K562 (cell line): ENCODE measurements at regions not wholly inside any gene's neighbourhood (a gene's known extent, or its start where the extent isn't known, plus 50 kb on each side); places are given as distances from the start of the nearest gene placed in this dataset.

Experiments used
- ATAC-seq: fragments of 200-7000 bp; cut with Tn5 transposase; 3 replicates; pipeline ENCODE4 v1.9.1; 2020; ENCODE audit warnings: moderate library complexity
- BruUV-seq: library from RNA; stranded (reverse); fragments of 400-500 nt; replicated peaks from 2 replicates; lab custom pipeline; 2021; lab: Mats Ljungman, UMichigan
- CTCF ChIA-PET: fragments of 300-600 bp; formaldehyde crosslinking; extraction: SDS; loops from one replicate; lab custom pipeline; 2021; ENCODE audit warnings: low intra/inter-chr PET ratio; lab: Yijun Ruan, JAX
- POLR2A ChIA-PET: fragments of 300-600, 350-650 bp; sonication (Branson Sonifier 250); formaldehyde crosslinking; extraction: SDS; loops from one replicate; lab custom pipeline; 2021; ENCODE audit warnings: antibody characterized with exemption, inconsistent platforms; lab: Yijun Ruan, JAX
- DNase-seq, 4 experiments: peaks; one replicate each; pipeline versions ENCODE4 v3.0.0 to v3.0.0-alpha.2; 2011 to 2018; ENCODE audit warnings: low spot score in 3 of 4, mixed read lengths in 3 of 4; ENCODE audit errors: extremely low read depth in 1 of 4
- FAIRE-seq: peaks from 2 replicates; lab custom pipeline; 2011; peaks lifted over from hg19 to GRCh38; lab: Jason Lieb, UNC
- H2AFZ ChIP-seq: 2 replicates; pipeline ENCODE4 v1.6.0; 2011; ENCODE audit warnings: low read depth, low read length, control low read depth, inconsistent platforms
- H3K27ac ChIP-seq: fragments of 200-600 bp; 3 replicates; pipeline ENCODE4 v1.8.0; 2011; ENCODE audit warnings: low read depth, mild to moderate bottlenecking, control low read depth, inconsistent platforms, low read length, moderate library complexity, mixed read lengths; ENCODE audit errors: extremely low read depth
- H3K27me3 ChIP-seq, 2 experiments: fragments of 300-600 bp in 1 of 2; 2 replicates in 1 of 2; 3 replicates in 1 of 2; pipeline versions ENCODE4 v1.6.0 to v1.8.0; 2011; ENCODE audit warnings: inconsistent platforms in 2 of 2, low read length in 2 of 2, mild to moderate bottlenecking in 1 of 2, mixed read lengths in 1 of 2, moderate library complexity in 1 of 2; ENCODE audit not compliant: control insufficient read depth in 2 of 2, insufficient read depth in 2 of 2
- H3K36me3 ChIP-seq: fragments of 300-600 bp; 3 replicates; pipeline ENCODE4 v1.8.0; 2011; ENCODE audit warnings: mild to moderate bottlenecking, low read length, inconsistent platforms; ENCODE audit not compliant: control insufficient read depth, insufficient read depth
- H3K4me1 ChIP-seq, 2 experiments: fragments of 200-600 bp in 1 of 2; replicated peaks in 1 of 2; 2 replicates in 1 of 2; 3 replicates in 1 of 2; pipeline versions ENCODE4 v1.5.1 to v1.8.0; 2011; ENCODE audit warnings: inconsistent platforms in 2 of 2, low read length in 2 of 2, mild to moderate bottlenecking in 1 of 2, mixed read lengths in 1 of 2, moderate library complexity in 1 of 2; ENCODE audit not compliant: control insufficient read depth in 2 of 2, insufficient read depth in 2 of 2
- H3K4me2 ChIP-seq: 2 replicates; pipeline ENCODE4 v1.6.1; 2011; ENCODE audit warnings: low read length, control low read depth, inconsistent platforms, mixed read lengths; ENCODE audit not compliant: insufficient read depth
- H3K4me3 ChIP-seq: fragments of 200-600 bp; sonication (generic), shearing (Covaris generic); 2 replicates; pipeline ENCODE4 v1.5.1; 2016; ENCODE audit warnings: control low read depth, inconsistent platforms
- H3K79me2 ChIP-seq: fragments of 200-600 bp; 3 replicates; pipeline ENCODE4 v1.8.0; 2011; ENCODE audit warnings: low read length, inconsistent platforms; ENCODE audit not compliant: control insufficient read depth, insufficient read depth
- H3K9ac ChIP-seq, 2 experiments: 2 replicates each; pipeline versions ENCODE4 v1.6.0 to v1.6.1; 2011; ENCODE audit warnings: low read depth in 2 of 2, low read length in 2 of 2, control low read depth in 1 of 2, inconsistent platforms in 1 of 2, mild to moderate bottlenecking in 1 of 2, mixed read lengths in 1 of 2; ENCODE audit not compliant: insufficient read depth in 1 of 2
- H3K9me1 ChIP-seq: one replicate; pipeline ENCODE4 v1.6.0; 2011; ENCODE audit warnings: inconsistent platforms, mild to moderate bottlenecking, low read length, moderate library complexity; ENCODE audit not compliant: control insufficient read depth, insufficient read depth
- H3K9me3 ChIP-seq: replicated peaks from 2 replicates; pipeline ENCODE4 v1.5.1; 2011; ENCODE audit warnings: low read depth, low read length, inconsistent platforms; ENCODE audit not compliant: control insufficient read depth, insufficient read depth
- H4K20me1 ChIP-seq: replicated peaks from 2 replicates; pipeline ENCODE4 v1.6.1; 2011; ENCODE audit warnings: low read length, inconsistent platforms, mixed read lengths; ENCODE audit not compliant: control insufficient read depth, insufficient read depth
- ATF3 ChIP-seq, 2 experiments: fragments of 450-650 bp in 1 of 2; sonication (generic) in 1 of 2; formaldehyde crosslinking in 1 of 2; IDR thresholded peaks in 1 of 2; conservative IDR thresholded peaks in 1 of 2; 2 replicates each; pipeline versions ENCODE4 v1.6.1 to v1.8.1; 2016 to 2023; ENCODE audit warnings: mild to moderate bottlenecking in 2 of 2, moderate library complexity in 2 of 2, inconsistent platforms in 1 of 2, missing genetic modification reagents in 1 of 2
- ATF4 ChIP-seq: fragments of 450-650 bp; formaldehyde crosslinking; IDR thresholded peaks from 2 replicates; pipeline ENCODE4 v1.4.0; 2022; ENCODE audit warnings: mild to moderate bottlenecking, moderate library complexity
- ATF7 ChIP-seq: fragments of 450-650 bp; IDR thresholded peaks from 2 replicates; pipeline ENCODE4 v1.7.1; 2014; ENCODE audit warnings: mild to moderate bottlenecking, moderate library complexity
- CBFA2T3 ChIP-seq: fragments of 450-650 bp; IDR thresholded peaks from 2 replicates; pipeline ENCODE4 v1.6.1; 2017
- DDX20 ChIP-seq: fragments of 450-650 bp; IDR thresholded peaks from 2 replicates; pipeline ENCODE4 v1.6.1; 2016; ENCODE audit warnings: missing genetic modification characterization, low read depth, mild to moderate bottlenecking, missing compliant biosample characterization, moderate library complexity
- KDM2B ChIP-seq: fragments of 250-450 bp; sonication (Bioruptor Pico); IDR thresholded peaks from 2 replicates; pipeline ENCODE4 v1.8.0; 2021; ENCODE audit warnings: mild to moderate bottlenecking, moderate library complexity
- NR3C1 ChIP-seq: sonication (generic); formaldehyde crosslinking; IDR thresholded peaks from 2 replicates; pipeline ENCODE4 v1.8.1; 2022; ENCODE audit warnings: missing genetic modification reagents
- SMARCB1 ChIP-seq: IDR thresholded peaks from 2 replicates; pipeline ENCODE4 v1.6.1; 2011; ENCODE audit warnings: improper control_type of control experiment, low read depth; ENCODE audit not compliant: insufficient read length
- TBP ChIP-seq: optimal IDR thresholded peaks from 2 replicates; pipeline ENCODE3; 2011; ENCODE audit warnings: low read depth, low read length, improper control_type of control experiment
- TGIF2 ChIP-seq: sonication (generic); formaldehyde crosslinking; IDR thresholded peaks from 2 replicates; pipeline ENCODE4 v1.8.1; 2022; ENCODE audit warnings: mild to moderate bottlenecking, missing genetic modification reagents, moderate library complexity
- ZNF121 ChIP-seq: sonication (generic); formaldehyde crosslinking; conservative IDR thresholded peaks from 2 replicates; pipeline ENCODE4 v1.8.0; 2022; ENCODE audit warnings: missing genetic modification reagents
- WGBS: fragments of 100-300 bp; shearing (Covaris generic); methylation state at CpG from one replicate; pipeline ENCODE4 v1.1.6; 2016; ENCODE audit warnings: low coverage, mixed read lengths; ENCODE audit not compliant: insufficient coverage; ENCODE audit errors: missing lambda C conversion rate; 5-methylcytosine and 5-hydroxymethylcytosine counted together
- in situ Hi-C: fragments of 300-500 bp; cut with MboI; formaldehyde crosslinking; loops from 4 replicates; pipeline ENCODE4 v1.15.0; 2018; ENCODE audit warnings: inconsistent platforms, mixed read lengths
- intact Hi-C: fragments of 100-400 bp; cut with micrococcal nuclease; formaldehyde crosslinking; loops from 2 replicates; pipeline ENCODE4 v1.14.2; 2022

- intact Hi-C loops = no loop called here
- H4K20me1 ChIP-seq = no peaks in the 10 kb centered on the region
- ChIA-PET CTCF (no interaction called here), POLR2A (no interaction called here)
- no TSS peak for BruUV-seq
- in situ Hi-C loops = no loop called here
- H3K4me1 ChIP-seq = no peaks in the 10 kb centered on the region
- no peak overlapping the region for H3K27ac ChIP-seq
- H3K9me1 ChIP-seq = no peaks in the 10 kb centered on the region
- H3K4me3 ChIP-seq = no peak overlapping the region
- H3K27me3 ChIP-seq = peaks cover 0 to 7% of the 10 kb centered on the region in 2 experiments; a peak in 1 of 5 replicates
- 0% methylated on average over 4 of the region's 4 CpGs for WGBS
- 0 out of 2 replicates have a peak, but pooled peaks have one; percentile 20 for TF ChIP-seq ATF3 (IDR thresholded peaks at IDR 0.05)
- TF ChIP-seq ATF3 (CRISPR knock-in tag; conservative IDR thresholded peaks at IDR 0.05) = no peak
- no peak for TF ChIP-seq TGIF2 (CRISPR knock-in tag)
- H3K36me3 ChIP-seq = no peaks in the 10 kb centered on the region
- no peak for DNase-seq
- FAIRE-seq = no peak
- H2AFZ ChIP-seq = no peak overlapping the region
- no peak overlapping the region for H3K9ac ChIP-seq
- no peaks in the 10 kb centered on the region for H3K9me3 ChIP-seq
- ATAC-seq = no peak
- H3K79me2 ChIP-seq = no peaks in the 10 kb centered on the region
- no peak overlapping the region for H3K4me2 ChIP-seq
Observed at GRCh38 chr10:117865945-117866344, 180.8 kb downstream of the RAB11FIP2 start.

GRCh38 chr10:117868151-117868550, 178.6 kb downstream of the RAB11FIP2 start:
- Histone ChIP-seq H3K4me1 (no peaks in the 10 kb centered on the region), H3K9ac (no peak overlapping the region), H3K9me1 (no peaks in the 10 kb centered on the region), H3K79me2 (no peaks in the 10 kb centered on the region)
- no TSS peak for BruUV-seq
- POLR2A ChIA-PET = no interaction called here
- in situ Hi-C loops = no loop called here
- intact Hi-C loops = no loop called here
- CTCF ChIA-PET = no interaction called here
- no peak for TF ChIP-seq ATF7
- TF ChIP-seq NR3C1 (CRISPR knock-in tag) = no peak
- no peak for TF ChIP-seq SMARCB1
- no peak for TF ChIP-seq DDX20 (tag)
- TF ChIP-seq CBFA2T3 = no peak
- TF ChIP-seq ATF4 (CRISPR knock-in tag) = no peak
- no peak for TF ChIP-seq TBP
- TF ChIP-seq ZNF121 (CRISPR knock-in tag) = no peak
- TF ChIP-seq KDM2B (CRISPR knock-in tag) = no peak
- TF ChIP-seq, all 486 proteins: peak for 0
- ATAC-seq (no peak), FAIRE-seq (no peak), DNase-seq (no peak)
- Histone ChIP-seq H4K20me1 (no peaks in the 10 kb centered on the region), H2AFZ (no peak overlapping the region), H3K9me3 (no peaks in the 10 kb centered on the region), H3K4me3 (no peak overlapping the region), H3K27ac (no peak overlapping the region), H3K27me3 (peaks cover 0 to 7% of the 10 kb centered on the region in 2 experiments; a peak in 1 of 5 replicates), H3K4me2 (no peak overlapping the region), H3K36me3 (no peaks in the 10 kb centered on the region)
- 3% methylated on average over 8 of the region's 9 CpGs for WGBS
